ENCODE measurements at regions not wholly inside any gene's neighbourhood (a gene's known extent, or its start where the extent isn't known, plus 50 kb on each side); places are given as distances from the start of the nearest gene placed in this dataset.

DNA sequence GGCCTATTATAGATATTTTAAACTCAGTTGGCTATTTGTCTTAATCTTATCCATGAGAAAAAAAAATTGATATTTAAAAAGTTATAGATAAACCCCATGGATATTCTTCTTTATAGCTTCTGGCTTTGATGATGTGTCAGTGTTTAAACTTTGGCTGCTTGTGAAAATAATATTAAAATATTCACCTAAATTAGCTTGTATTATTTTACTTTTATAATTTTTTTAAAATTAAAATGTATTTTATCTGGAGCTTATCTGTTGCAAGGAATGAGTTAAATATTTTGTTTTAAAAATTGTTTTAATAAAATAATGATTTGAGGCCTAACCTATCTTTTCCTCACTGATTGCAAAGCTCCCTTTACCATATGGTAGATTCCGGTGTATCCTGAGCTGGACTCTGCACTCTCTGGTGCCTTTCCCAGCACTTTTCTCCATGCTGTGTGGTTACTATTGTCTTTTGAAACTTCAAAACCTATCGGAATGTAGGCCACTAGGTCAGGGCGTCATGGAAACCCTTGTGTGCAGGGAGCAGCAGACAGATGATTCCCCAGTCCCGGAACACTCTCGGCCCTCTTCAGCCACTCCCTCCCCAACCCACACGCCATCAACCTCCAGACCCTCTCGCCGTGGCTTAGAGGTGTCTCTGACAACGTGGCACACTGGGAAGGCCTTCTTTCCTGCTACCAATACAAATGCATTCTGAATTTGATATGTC lies 252.3 kb upstream of the ATP10A start:
- TF ChIP-seq, protein P1, sequence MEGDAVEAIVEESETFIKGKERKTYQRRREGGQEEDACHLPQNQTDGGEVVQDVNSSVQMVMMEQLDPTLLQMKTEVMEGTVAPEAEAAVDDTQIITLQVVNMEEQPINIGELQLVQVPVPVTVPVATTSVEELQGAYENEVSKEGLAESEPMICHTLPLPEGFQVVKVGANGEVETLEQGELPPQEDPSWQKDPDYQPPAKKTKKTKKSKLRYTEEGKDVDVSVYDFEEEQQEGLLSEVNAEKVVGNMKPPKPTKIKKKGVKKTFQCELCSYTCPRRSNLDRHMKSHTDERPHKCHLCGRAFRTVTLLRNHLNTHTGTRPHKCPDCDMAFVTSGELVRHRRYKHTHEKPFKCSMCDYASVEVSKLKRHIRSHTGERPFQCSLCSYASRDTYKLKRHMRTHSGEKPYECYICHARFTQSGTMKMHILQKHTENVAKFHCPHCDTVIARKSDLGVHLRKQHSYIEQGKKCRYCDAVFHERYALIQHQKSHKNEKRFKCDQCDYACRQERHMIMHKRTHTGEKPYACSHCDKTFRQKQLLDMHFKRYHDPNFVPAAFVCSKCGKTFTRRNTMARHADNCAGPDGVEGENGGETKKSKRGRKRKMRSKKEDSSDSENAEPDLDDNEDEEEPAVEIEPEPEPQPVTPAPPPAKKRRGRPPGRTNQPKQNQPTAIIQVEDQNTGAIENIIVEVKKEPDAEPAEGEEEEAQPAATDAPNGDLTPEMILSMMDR (IDR thresholded peaks at IDR 0.05 in 8 of 11, conservative IDR thresholded peaks at IDR 0.05 in 3 of 11) = no peak
- no peak for TF ChIP-seq POLR2A (IDR thresholded peaks at IDR 0.05)
- no peak for TF ChIP-seq POLR2AphosphoS5 (IDR thresholded peaks at IDR 0.05)
